A673 (cell line): ENCODE measurements at regions not wholly inside any gene's neighbourhood (a gene's known extent, or its start where the extent isn't known, plus 50 kb on each side); places are given as distances from the start of the nearest gene placed in this dataset.

Experiments used
- EZH2 ChIP-seq: fragments of 200-600 bp; sonication (generic); IDR thresholded peaks from 2 replicates; pipeline ENCODE4 v1.6.1; 2017; ENCODE audit warnings: borderline replicate concordance, low read depth, mild to moderate bottlenecking, mixed read lengths, antibody characterized with exemption, low read length; ENCODE audit not compliant: poor library complexity, severe bottlenecking
- TF ChIP-seq, protein P1 (sequence below): fragments of 300-800, 200-600 bp; sonication (generic); conservative IDR thresholded peaks from 2 replicates; pipeline ENCODE4 v1.5.1; 2017; ENCODE audit warnings: low read depth, mild to moderate bottlenecking, antibody characterized with exemption, low read length, moderate library complexity, mixed read lengths

DNA sequence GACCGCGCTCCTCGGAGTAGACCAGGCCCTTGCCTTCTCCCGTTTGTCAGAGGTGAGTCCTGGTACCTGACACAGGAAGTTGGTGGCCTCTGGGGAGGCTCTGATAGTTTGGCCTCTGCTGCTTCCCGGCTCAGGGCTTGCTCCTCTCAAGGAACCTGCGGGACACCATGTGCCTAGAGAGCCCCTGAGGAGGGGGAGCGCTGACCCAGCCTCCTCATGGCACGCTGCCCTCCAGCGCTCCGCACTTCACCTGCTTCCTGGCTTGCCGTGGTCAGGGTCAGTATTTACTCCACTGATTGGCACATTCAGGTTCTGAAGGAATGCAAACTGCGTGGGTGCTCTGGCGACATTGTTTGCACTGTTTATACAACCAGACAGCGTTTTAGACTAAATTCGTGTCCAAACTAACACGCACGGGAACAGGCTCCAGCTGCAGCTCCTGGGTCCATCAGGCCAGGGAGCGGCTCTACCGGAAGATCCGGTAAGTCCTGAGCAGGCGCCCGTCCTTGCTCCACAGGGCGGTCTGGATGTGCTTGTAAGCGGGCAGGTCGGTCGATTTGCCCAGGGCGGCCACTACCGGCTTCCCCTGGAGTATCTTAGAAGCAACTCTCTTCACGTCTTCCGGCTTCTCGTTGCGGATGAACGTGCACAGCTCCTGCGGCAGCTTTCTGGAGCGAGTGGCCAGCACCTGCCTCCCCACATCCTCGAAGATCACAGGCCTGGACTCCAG lies 121.6 kb upstream of the GRID2 start:
- no peak for TF ChIP-seq EZH2
- TF ChIP-seq, protein P1, sequence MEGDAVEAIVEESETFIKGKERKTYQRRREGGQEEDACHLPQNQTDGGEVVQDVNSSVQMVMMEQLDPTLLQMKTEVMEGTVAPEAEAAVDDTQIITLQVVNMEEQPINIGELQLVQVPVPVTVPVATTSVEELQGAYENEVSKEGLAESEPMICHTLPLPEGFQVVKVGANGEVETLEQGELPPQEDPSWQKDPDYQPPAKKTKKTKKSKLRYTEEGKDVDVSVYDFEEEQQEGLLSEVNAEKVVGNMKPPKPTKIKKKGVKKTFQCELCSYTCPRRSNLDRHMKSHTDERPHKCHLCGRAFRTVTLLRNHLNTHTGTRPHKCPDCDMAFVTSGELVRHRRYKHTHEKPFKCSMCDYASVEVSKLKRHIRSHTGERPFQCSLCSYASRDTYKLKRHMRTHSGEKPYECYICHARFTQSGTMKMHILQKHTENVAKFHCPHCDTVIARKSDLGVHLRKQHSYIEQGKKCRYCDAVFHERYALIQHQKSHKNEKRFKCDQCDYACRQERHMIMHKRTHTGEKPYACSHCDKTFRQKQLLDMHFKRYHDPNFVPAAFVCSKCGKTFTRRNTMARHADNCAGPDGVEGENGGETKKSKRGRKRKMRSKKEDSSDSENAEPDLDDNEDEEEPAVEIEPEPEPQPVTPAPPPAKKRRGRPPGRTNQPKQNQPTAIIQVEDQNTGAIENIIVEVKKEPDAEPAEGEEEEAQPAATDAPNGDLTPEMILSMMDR: no peak
